ENCODE measurements at regions not wholly inside any gene's neighbourhood (a gene's known extent, or its start where the extent isn't known, plus 50 kb on each side); places are given as distances from the start of the nearest gene placed in this dataset.

- in situ Hi-C loops (cut with MboI; ENCODE audit: low sequenced_read_pairs), result no loop called here
These were observed 84.0 kb downstream of the ELAPOR2 start for GRCh38 chr7:86975449-86975848.

DNA sequence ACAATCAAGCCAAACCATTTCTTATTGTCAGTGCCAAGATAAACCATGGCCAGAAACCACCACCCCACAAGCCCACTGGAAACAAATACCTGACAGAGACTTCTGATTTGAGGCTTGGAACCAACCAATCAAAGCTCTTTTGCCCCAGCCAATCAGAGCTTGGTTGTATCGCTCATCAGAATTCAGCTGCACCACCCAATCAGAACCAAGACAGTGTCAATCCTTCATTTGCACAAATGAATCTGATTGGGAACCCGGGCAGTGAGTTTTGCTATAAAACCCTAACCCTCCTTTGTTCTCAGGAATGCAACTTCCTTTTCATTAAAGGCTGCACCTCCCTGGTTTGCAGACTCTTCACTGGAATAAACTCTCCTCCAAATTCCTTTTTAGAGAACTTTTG, 87.4 kb downstream of the ELAPOR2 start:
- in situ Hi-C loops (cut with MboI; ENCODE audit: low sequenced_read_pairs), result no loop called here

DNA sequence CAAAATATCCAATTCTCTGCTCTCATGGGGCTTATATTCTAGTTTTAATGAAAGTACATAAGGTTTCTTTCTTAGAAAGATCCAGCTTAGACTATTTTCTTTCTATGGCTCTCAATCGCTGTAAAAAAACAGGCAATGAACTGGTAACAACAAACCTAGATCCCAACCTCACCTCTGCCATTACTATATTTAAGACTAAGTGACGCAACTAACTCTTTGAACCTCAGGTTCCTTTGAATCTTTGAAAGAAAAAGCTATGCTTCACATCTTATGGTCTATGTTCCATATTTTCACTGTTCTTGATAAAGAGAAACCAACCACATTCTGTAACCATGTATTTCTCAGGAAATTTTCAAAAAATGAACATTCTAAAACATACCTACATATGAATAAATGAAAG, 88.5 kb downstream of the ELAPOR2 start:
- in situ Hi-C loops (cut with MboI; ENCODE audit: low sequenced_read_pairs), result no loop called here

GRCh38 chr7:86970547-86970946, 88.9 kb downstream of the ELAPOR2 start:
- in situ Hi-C loops (cut with MboI; ENCODE audit: low sequenced_read_pairs), result no loop called here

GRCh38 chr7:86969865-86970264, 89.6 kb downstream of the ELAPOR2 start:
- in situ Hi-C loops (cut with MboI; ENCODE audit: low sequenced_read_pairs), result no loop called here

- in situ Hi-C loops (cut with MboI; ENCODE audit: low sequenced_read_pairs), result no loop called here
These were observed 90.8 kb downstream of the ELAPOR2 start for GRCh38 chr7:86968618-86969017.

DNA sequence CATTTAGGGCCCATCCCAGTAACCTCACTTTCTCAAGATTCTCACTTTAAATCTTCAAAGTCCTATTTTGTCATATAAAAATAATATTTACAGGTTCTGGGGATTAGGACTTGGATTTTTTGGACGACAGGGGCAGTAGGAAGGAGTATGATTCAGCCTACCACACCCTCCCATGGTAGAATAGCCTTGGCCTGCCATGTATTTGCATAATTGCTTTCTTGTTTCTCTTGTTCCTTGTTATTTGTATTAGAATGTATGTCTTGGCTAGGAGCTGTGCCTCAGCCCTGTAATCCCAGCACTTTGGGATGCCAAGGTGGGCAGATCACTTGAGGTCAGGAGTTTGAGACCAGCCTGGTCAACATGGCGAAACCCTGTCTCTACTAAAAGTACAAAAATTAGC, 92.5 kb downstream of the ELAPOR2 start:
- in situ Hi-C loops (cut with MboI; ENCODE audit: low sequenced_read_pairs), result no loop called here

DNA sequence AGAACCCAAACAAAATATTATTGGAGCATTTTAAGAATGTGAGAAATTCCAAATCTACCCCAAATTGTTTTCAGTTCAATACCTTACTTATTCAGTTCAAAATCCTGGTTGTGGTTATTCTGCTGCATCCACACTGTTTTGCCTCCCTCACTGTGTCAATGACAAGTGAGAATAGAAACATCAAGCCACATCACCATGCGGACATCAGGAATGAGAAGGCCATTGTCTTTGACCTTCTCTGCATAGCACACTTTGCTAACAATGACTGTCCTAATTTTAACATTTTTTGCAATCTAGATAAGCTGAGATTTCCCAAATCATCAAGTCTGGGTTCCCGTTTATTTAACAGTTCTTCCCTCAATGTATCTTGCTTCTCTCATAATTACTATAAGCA, 93.7 kb downstream of the ELAPOR2 start:
- in situ Hi-C loops (cut with MboI; ENCODE audit: low sequenced_read_pairs), result no loop called here

DNA sequence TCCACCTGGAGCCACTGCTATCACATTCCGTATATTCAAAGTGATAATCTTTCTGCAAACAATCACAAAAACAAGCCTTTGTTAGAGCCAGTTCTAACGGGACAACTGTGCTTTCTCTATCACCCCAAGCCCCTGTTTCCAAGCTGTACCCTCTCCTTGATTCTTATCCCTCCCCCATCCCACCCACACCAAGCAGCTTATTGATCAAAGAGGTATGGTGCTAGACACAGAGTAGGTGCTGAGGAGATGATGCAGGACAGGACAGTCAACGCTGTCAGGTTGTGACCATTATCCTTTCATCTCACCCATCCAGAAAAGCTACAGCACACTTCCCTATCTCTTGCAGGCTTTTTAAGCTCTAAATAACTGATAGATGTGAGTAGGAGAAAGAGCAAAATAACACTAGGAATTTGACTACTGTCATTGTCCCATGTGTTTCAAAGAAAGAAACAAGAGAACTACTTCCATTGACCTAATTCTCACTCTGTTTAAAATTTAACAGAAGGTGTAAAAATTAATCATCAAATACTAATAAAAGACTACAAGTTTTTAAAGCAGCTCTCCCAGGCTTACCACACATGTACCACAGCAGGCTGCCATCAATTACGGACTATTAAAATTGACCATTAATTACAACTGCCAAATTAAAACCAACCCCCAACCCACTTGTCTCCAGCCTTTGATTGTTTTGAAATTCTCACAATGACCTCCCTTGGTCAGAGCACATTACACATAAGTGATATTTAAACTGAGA, 94.3 kb downstream of the ELAPOR2 start:
- in situ Hi-C loops (cut with MboI; ENCODE audit: low sequenced_read_pairs), result no loop called here

DNA sequence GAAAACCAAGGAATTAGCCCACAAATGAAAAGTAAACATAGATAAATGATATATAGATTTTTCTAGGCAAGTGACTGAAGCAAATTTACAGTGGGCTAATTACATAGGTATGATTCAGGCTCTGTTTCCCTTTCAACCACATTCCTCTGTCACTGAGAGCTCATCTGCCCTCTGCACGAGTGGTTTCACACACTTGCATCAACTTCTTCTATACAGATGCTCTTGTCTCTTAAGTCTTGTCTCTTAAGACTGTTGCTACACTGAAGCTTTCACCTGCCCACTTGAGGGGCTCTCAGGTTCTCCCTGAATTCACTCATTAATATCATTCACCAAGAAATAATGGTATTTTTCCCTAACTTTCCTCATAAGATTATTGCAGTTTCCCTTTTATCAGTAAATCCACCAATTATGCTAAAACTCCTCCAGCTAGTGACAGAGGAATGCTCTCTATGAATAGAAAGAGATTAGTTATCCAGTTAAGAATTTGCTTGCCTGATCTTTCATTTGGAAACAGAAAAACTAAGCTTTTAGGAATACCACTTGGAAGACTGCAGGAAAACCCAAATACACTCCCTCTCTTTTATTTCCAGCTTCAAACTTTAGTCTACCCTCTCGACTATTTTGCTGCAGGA, 95.7 kb downstream of the ELAPOR2 start:
- in situ Hi-C loops (cut with MboI; ENCODE audit: low sequenced_read_pairs), result no loop called here

DNA sequence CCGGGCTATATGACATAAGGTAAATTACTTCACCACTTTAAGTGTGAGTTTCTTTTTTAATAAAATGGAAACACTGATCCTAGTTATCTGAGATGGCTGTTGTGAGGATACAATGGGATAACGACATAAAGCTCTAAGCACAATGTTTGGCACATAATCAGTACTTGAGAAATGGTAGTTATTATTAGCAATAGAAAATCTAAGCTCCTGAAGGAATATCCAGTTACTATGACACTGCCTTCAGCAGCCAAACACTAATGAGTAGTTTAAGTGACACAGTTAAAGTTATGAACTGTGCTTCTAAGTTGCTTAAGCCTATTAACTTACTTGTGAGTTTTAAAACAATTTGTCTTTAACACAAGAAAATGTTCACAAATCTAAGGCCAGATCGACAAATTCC, 96.8 kb downstream of the ELAPOR2 start:
- in situ Hi-C loops (cut with MboI; ENCODE audit: low sequenced_read_pairs), result no loop called here

- in situ Hi-C loops (cut with MboI; ENCODE audit: low sequenced_read_pairs), result no loop called here
These were observed 97.8 kb downstream of the ELAPOR2 start for GRCh38 chr7:86961686-86962085.

- in situ Hi-C loops (cut with MboI; ENCODE audit: low sequenced_read_pairs), result no loop called here
These were observed 101.1 kb downstream of the ELAPOR2 start for GRCh38 chr7:86958380-86958779.

- in situ Hi-C loops (cut with MboI; ENCODE audit: low sequenced_read_pairs), result no loop called here
These were observed 102.9 kb downstream of the ELAPOR2 start for GRCh38 chr7:86956567-86956966.

DNA sequence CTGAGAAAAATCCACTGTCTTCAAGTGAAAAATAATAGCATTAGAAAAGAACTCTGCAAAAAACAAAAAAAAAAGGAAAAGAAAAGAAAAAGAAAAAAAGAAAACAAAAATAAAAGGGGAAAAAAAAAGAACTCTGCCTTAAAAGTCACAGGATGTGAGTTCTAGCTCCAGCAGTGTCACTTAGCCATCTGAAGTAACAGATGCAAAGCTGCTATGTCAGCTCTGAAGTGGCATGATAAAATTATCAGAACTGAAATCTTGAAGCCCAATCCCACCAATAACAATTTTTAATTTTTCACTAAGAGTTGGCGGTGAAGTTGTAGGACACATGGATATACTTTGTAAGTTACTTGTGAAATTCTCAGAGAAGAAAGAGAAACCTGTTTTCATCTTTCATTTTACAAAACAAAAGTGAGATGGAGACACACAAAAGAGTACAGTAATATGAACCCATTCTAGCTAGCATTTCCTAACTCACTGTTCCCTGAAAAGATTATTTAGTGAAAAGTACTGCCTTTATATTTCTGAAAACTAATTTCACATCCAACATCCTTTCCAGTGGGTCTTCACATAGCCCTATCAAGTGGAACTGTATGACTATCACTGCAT, 103.5 kb downstream of the ELAPOR2 start:
- in situ Hi-C loops (cut with MboI; ENCODE audit: low sequenced_read_pairs), result no loop called here

DNA sequence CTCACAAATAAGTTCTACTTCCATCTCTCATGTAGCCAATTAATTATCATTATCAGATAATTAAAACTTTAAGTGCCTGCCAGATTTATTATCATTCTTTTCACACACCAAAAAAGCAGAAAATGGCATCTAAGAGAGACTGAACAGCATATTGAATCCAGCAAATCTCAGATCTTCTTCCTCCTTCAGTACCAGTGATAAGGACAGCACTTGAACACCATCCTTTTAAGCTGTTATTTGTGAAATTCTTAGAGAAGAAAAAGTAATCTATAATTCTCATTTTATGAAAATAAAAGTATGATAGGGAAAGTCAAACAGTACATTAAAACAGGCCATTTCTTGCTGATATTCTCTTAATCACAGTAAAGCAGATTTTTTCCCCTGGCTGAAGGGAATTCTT, 104.5 kb downstream of the ELAPOR2 start:
- in situ Hi-C loops (cut with MboI; ENCODE audit: low sequenced_read_pairs), result no loop called here

GRCh38 chr7:86953653-86954336, 105.7 kb downstream of the ELAPOR2 start:
- in situ Hi-C loops (cut with MboI; ENCODE audit: low sequenced_read_pairs), result no loop called here

GRCh38 chr7:86953219-86953618, 106.2 kb downstream of the ELAPOR2 start:
- in situ Hi-C loops (cut with MboI; ENCODE audit: low sequenced_read_pairs), result no loop called here

DNA sequence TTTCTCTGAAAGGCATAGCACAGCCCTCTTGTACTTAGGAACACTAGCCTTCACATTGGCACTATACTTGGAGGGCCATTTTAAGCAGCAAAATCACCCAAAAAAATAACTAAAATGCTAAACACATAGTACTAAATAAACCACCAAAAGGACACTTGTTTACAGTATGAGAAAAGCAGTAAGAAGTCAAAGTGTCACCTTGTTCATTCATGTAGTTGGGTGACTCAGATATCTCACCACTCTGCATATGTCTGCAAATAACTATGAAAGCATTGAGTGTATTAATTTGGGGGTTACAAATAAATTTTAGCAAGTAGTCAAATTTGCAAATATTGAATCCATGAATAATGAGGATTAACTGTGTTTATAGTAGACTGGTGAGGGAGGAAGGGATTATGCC, 107.6 kb downstream of the ELAPOR2 start:
- in situ Hi-C loops (cut with MboI; ENCODE audit: low sequenced_read_pairs), result no loop called here

GRCh38 chr7:86950944-86951343, 108.5 kb downstream of the ELAPOR2 start:
- in situ Hi-C loops (cut with MboI; ENCODE audit: low sequenced_read_pairs), result no loop called here

- in situ Hi-C loops (cut with MboI; ENCODE audit: low sequenced_read_pairs), result no loop called here
These were observed 109.1 kb downstream of the ELAPOR2 start for GRCh38 chr7:86950360-86950759.

Measured in HL-60/S4 (cell line).